SW 1271 (cell line): ENCODE measurements at regions not wholly inside any gene's neighbourhood (a gene's known extent, or its start where the extent isn't known, plus 50 kb on each side); places are given as distances from the start of the nearest gene placed in this dataset.
A peak's percentile ranks its signal among the peaks of the same experiment; 100 is the strongest.

Experiments
- DNase-seq, 2 experiments: peaks; one replicate each; lab custom pipeline; 2025; lab: John Stamatoyannopoulos, UW

GRCh38 chr22:27474711-27475547 lies 326.6 kb downstream of the MN1 start:
- DNase-seq = peak; percentile 50 to 88

- DNase-seq = no peak
These were observed 326.0 kb downstream of the MN1 start for GRCh38 chr22:27475548-27475897.

DNA sequence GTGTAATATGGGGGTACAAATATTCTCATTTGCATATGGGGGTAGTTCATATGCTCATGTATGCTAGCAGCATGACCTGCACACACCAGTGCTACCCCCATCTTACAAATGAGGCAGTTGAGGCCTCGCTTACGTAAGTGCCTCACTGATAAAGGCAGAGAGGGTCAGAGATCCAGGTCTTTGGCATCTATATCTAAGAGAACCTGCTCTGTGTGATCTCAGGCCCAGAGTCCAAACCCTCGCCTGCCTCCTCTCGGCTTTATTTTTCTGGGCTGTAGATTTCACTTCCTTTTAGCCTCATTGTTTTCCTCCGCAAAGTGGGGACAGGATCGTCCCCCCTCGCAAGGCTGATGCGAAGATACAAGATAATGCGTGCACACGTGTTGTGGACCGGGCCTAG lies 325.2 kb downstream of the MN1 start:
- DNase-seq = no peak

GRCh38 chr22:27476729-27477128 lies 324.8 kb downstream of the MN1 start:
- DNase-seq = no peak

- no peak for DNase-seq
These were observed 324.4 kb downstream of the MN1 start for GRCh38 chr22:27477171-27477570.

GRCh38 chr22:27480487-27480886 lies 321.1 kb downstream of the MN1 start:
- no peak for DNase-seq

DNA sequence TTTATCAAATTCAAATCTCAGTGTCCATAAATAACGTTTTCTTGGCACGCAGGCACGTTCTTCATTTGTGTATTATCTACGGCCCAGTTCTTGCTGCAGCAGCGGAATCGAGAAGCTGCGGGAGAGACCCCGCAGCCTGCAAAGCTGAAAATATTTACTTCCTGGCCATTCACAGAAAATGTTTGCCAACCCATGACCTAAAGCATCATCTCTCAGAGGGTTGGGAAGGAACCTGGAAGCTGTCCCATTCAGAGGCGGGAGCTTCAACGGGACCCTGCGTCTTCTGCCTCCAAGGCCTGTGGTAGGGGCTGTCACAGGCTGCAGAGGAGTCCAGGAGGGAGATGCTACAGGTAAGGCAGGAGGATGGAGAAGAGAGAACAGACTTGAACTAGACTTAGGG lies 319.2 kb downstream of the MN1 start:
- DNase-seq = no peak

DNA sequence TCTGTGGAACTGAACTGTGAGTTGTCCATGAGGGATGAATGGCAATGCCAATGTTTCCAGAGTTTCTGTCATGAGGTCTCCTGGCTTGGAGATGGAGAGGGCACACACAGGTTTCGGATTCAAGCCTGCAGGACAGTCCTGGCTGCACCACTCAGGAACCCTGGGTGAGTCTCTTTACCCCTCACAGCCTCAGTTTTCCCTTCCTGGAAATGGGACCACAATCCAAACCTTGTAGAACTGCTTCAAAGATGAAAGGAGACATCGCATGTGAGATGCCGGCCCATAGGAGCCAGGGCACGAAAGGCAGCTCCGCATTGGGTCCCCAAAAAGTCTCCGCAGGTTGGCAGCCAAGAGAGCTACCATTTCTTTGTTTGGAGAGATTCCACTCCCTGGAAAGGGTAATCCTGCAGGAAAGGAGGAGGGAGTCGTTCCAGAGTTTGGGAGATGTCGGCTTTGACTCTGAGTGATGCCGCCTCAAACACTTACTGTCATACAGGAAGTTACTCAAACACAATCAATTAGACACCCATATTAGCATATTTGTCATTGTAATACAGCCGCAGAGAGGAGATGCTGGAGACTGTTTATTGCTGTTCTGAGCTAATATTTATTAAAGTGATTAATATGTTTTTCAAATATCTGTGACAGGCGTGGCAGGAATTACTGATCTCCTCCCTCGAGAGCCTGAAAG lies 318.3 kb downstream of the MN1 start:
- no peak for DNase-seq

DNA sequence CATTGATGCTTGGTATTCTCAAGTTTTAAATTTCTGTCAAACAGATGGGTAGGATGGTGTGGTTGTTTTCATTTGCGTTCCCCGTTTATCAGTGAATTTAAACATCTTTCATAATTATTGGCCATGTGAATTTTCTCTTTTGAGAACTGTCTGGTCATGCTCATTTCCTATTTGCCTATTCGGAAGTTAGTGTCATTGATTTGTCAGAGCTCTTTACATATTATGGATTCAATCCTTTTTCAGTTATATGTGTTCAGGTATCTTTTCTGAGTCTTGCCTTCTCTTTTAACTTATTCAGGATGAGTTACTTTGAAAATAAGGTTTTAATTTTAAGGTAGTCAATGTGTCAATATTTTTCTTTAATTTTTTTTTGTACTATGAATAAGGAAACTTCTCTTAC lies 315.7 kb downstream of the MN1 start:
- DNase-seq = no peak

- no peak for DNase-seq
These were observed 313.7 kb downstream of the MN1 start for GRCh38 chr22:27487600-27488452.

GRCh38 chr22:27488456-27489177 lies 312.9 kb downstream of the MN1 start:
- DNase-seq = no peak

GRCh38 chr22:27489178-27489675 lies 312.3 kb downstream of the MN1 start:
- DNase-seq = no peak

- DNase-seq = no peak
These were observed 311.5 kb downstream of the MN1 start for GRCh38 chr22:27490080-27490479.

DNA sequence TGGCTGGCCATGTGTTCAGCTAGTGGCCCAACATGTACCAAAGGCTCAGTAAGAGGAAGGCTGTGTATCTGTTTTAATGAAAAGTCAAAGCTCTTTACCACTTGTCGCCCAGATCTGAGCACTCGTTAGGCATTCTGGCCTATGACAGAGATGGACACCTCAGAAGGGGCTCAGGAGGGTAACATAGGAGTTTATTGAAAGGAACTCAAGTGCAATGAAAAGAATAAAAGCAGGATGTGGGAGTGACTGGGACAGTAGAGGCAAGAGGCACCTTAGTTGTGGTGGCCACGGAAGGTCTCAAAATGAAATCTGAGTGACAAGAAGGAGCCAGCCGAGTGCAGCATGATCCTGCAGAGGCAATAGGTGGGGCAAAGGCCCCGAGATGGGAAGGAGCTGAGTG lies 309.7 kb downstream of the MN1 start:
- no peak for DNase-seq

DNA sequence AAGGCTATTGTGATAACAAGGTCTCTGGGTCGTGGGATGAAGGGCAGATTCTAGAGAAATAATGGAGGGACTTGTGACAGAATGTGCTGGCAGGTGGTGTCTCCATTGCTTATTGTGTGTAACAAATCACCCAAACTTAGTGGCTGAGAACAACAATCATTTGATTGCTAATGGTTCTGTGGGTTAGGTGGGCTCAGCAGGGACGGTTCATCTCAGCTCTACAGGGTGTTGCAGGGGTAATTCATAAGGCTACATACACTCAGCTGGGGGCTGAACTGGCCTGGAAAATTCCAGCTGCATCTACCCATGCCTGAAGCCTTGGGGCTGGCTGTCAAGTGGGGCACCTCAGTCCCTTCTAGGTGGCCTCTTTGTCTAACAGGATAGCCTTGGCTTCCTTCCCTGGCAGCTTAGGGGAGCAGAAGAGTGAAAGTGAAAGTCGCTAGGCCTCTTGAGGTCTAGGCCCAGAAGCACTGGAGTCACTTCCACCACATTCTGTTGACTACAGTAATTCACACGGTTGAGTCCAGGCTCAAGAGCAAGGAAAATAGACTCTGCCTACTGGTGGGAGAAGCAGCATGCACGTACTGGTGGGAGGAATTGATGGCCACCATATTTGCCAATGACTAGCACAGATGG lies 308.9 kb downstream of the MN1 start:
- no peak for DNase-seq

GRCh38 chr22:27493796-27494195 lies 307.8 kb downstream of the MN1 start:
- DNase-seq = no peak

GRCh38 chr22:27494785-27495184 lies 306.8 kb downstream of the MN1 start:
- no peak for DNase-seq

GRCh38 chr22:27495325-27495724 lies 306.2 kb downstream of the MN1 start:
- DNase-seq = no peak

DNA sequence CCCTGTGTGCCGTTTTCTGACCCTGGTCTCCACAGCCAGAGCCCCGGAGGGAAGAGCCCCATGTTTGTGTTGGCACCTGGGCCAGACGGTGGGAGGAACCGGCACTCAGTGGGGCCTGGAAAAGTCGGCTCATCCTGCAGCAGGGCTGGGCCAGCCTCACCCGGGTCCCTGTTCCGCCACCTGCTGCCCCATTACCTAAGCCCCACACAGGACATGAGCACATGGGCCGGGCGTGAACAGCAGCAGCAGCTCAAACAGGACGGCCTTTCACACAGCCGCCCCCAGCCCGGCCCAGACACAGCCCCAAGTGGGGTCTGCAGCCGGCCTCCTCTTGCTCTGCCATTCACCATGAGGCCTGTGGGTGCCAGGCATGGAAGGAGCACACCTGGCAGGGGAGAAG lies 302.4 kb downstream of the MN1 start:
- no peak for DNase-seq

GRCh38 chr22:27501191-27501936 lies 300.2 kb downstream of the MN1 start:
- DNase-seq = no peak

DNA sequence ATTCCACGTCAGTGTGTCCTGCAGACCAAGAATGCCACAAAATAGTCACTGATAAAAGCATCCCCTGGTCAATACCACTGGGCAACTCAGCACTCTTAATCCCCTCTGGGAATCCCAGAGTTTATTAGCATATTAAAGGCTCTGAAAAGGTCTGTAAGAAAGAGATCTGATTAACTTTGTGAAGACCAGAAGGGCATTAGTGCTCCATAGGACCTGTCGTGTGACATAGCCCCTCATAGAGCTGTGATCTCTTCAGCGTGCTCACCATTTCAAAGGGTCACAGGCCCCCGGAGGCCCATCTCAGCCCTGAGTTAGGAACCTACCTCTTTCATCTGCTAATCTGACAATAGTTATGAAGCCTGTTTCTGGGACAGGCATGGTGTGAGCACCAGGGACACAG lies 299.2 kb downstream of the MN1 start:
- DNase-seq = no peak
